ENCODE measurements at regions not wholly inside any gene's neighbourhood (a gene's known extent, or its start where the extent isn't known, plus 50 kb on each side); places are given as distances from the start of the nearest gene placed in this dataset.

- Histone ChIP-seq H2AFZ (ENCODE audit: low read length) (no peak overlapping the region), H3K9me2 (ENCODE audit: insufficient read depth, low read length) (no peaks in the 10 kb centered on the region), H3K79me2 (ENCODE audit: insufficient read depth, low read depth, low read length) (no peaks in the 10 kb centered on the region), H3K4me2 (ENCODE audit: low read length) (no peak overlapping the region), H4K20me1 (ENCODE audit: insufficient read depth, low read length) (no peaks in the 10 kb centered on the region), H3K4me3 (ENCODE audit: low read depth, low read length, poor library complexity, severe bottlenecking) (no peak overlapping the region), H3K36me3 (ENCODE audit: insufficient read depth, low read length) (no peaks in the 10 kb centered on the region), H3K27ac (ENCODE audit: low read depth, low read length, poor library complexity, severe bottlenecking) (no peak overlapping the region), H3K4me1 (ENCODE audit: insufficient read depth, low read length, poor library complexity, severe bottlenecking) (no peaks in the 10 kb centered on the region), H3K9me3 (ENCODE audit: low read length) (no peaks in the 10 kb centered on the region)
- ChIA-PET POLR2A (interaction anchor here (0.5 to 0.7 kb wide), 2 partner anchors 60 to 196 kb away, joined by 3 to 6 read pairs; no protein-coding TSS in a partner anchor), CTCF (ENCODE audit: unreplicated experiment) (no interaction called here)
- intact Hi-C loops (cut with micrococcal nuclease; ENCODE audit: unreplicated experiment) = no loop called here
- BruUV-seq (replicated peaks) = no TSS peak
- no peak for TF ChIP-seq CTCF (conservative IDR thresholded peaks at IDR 0.05; ENCODE audit: low read length)
- TF ChIP-seq EZH2phosphoT487 (IDR thresholded peaks at IDR 0.05; ENCODE audit: borderline replicate concordance, low read depth, low read length) = no peak
- no peak for DNase-seq (ENCODE audit: low spot score)
Observed at GRCh38 chr6:167504385-167504961, 179.6 kb downstream of the TTLL2 start.

GRCh38 chr6:167505199-167505598, 180.3 kb downstream of the TTLL2 start:
- POLR2A ChIA-PET = interaction anchor here (0.5 to 0.7 kb wide), 2 partner anchors 60 to 195 kb away, joined by 3 to 6 read pairs; no protein-coding TSS in a partner anchor
- Histone ChIP-seq H3K4me1 (ENCODE audit: insufficient read depth, low read length, poor library complexity, severe bottlenecking) (no peaks in the 10 kb centered on the region), H3K9me3 (ENCODE audit: low read length) (no peaks in the 10 kb centered on the region), H3K27ac (ENCODE audit: low read depth, low read length, poor library complexity, severe bottlenecking) (no peak overlapping the region), H3K79me2 (ENCODE audit: insufficient read depth, low read depth, low read length) (no peaks in the 10 kb centered on the region), H4K20me1 (ENCODE audit: insufficient read depth, low read length) (no peaks in the 10 kb centered on the region), H2AFZ (ENCODE audit: low read length) (no peak overlapping the region), H3K4me3 (ENCODE audit: low read depth, low read length, poor library complexity, severe bottlenecking) (no peak overlapping the region), H3K36me3 (ENCODE audit: insufficient read depth, low read length) (no peaks in the 10 kb centered on the region), H3K9me2 (ENCODE audit: insufficient read depth, low read length) (no peaks in the 10 kb centered on the region), H3K4me2 (ENCODE audit: low read length) (no peak overlapping the region)
- BruUV-seq (replicated peaks) = no TSS peak
- CTCF ChIA-PET (ENCODE audit: unreplicated experiment) = no interaction called here
- intact Hi-C loops (cut with micrococcal nuclease; ENCODE audit: unreplicated experiment) = no loop called here
- DNase-seq (ENCODE audit: low spot score) = no peak
- no peak for TF ChIP-seq CTCF (conservative IDR thresholded peaks at IDR 0.05; ENCODE audit: low read length)
- no peak for TF ChIP-seq EZH2phosphoT487 (IDR thresholded peaks at IDR 0.05; ENCODE audit: borderline replicate concordance, low read depth, low read length)

- Histone ChIP-seq H3K4me1 (ENCODE audit: insufficient read depth, low read length, poor library complexity, severe bottlenecking) (no peaks in the 10 kb centered on the region), H3K9me2 (ENCODE audit: insufficient read depth, low read length) (no peaks in the 10 kb centered on the region), H3K27ac (ENCODE audit: low read depth, low read length, poor library complexity, severe bottlenecking) (no peak overlapping the region), H3K4me3 (ENCODE audit: low read depth, low read length, poor library complexity, severe bottlenecking) (no peak overlapping the region), H4K20me1 (ENCODE audit: insufficient read depth, low read length) (no peaks in the 10 kb centered on the region), H3K36me3 (ENCODE audit: insufficient read depth, low read length) (no peaks in the 10 kb centered on the region), H2AFZ (ENCODE audit: low read length) (no peak overlapping the region), H3K79me2 (ENCODE audit: insufficient read depth, low read depth, low read length) (no peaks in the 10 kb centered on the region), H3K4me2 (ENCODE audit: low read length) (no peak overlapping the region), H3K9me3 (ENCODE audit: low read length) (no peaks in the 10 kb centered on the region)
- no TSS peak for BruUV-seq (replicated peaks)
- DNase-seq (ENCODE audit: low spot score) = no peak
- ChIA-PET POLR2A (no interaction called here), CTCF (ENCODE audit: unreplicated experiment) (no interaction called here)
- TF ChIP-seq CTCF (conservative IDR thresholded peaks at IDR 0.05; ENCODE audit: low read length) (no peak), EZH2phosphoT487 (IDR thresholded peaks at IDR 0.05; ENCODE audit: borderline replicate concordance, low read depth, low read length) (no peak)
- intact Hi-C loops (cut with micrococcal nuclease; ENCODE audit: unreplicated experiment) = no loop called here
Observed at GRCh38 chr6:167505782-167506181, 180.9 kb downstream of the TTLL2 start.
